ENCODE measurements at regions not wholly inside any gene's neighbourhood (a gene's known extent, or its start where the extent isn't known, plus 50 kb on each side); places are given as distances from the start of the nearest gene placed in this dataset.

DNA sequence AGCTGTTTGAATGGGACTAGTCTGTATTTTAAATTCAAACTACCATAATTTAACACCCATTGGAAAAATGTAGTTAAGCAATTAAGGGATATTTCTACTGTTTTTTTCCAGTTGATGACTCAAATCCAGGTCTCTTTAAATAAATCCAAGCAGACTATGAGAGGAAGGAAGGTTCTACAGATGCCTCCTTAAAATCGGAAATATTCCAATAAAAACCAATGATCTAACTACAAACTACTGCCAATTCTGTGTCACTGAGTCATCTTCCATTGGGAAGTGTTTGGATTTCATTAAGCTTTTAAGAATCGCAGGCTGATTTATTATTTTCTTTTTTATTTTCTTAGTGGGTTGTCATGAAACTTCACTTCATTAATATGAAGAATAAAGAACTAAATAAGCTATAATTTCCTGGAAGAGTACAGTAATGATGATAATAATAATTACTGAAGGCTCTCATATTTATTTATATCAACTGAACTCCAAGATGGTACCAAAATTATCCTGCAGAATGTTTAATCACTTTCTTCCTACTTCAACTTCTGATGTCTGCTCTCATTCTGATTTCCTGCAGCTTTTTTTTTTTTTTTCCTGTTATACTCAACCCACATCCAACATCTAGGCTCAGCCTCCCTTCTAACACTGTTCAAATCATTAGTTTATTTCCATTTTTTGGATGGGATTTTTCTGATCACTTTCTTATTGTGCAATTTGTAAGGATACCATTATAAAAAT, 166.3 kb upstream of the FN1 start:
- no peak for DNase-seq (ENCODE audit: low spot score)
- intact Hi-C loops (cut with DNase I), result loop anchor here (10.0 kb wide), 1 partner anchor 137 kb away; no protein-coding TSS in a partner anchor

DNA sequence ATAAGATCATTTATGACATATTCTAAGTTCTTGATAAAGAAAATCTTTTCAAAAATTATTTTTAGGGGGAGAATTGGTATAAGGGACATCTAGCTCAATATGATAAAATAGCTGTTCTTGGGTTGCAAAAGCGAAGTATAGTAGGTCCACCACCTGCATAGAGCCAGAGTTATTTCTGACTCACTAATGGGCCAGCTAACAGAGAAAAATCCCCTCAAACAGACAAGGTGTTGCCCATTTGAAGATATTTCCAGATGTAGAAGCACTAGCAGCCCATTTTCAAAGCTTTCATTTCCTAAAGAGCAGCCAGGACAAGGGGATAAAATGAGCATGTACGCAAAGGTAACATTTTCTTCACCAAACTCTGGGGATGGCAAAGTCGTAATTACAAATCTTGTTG, 165.7 kb upstream of the FN1 start:
- intact Hi-C loops (cut with DNase I), result loop anchor here (10.0 kb wide), 1 partner anchor 137 kb away; no protein-coding TSS in a partner anchor
- no peak for DNase-seq (ENCODE audit: low spot score)

DNA sequence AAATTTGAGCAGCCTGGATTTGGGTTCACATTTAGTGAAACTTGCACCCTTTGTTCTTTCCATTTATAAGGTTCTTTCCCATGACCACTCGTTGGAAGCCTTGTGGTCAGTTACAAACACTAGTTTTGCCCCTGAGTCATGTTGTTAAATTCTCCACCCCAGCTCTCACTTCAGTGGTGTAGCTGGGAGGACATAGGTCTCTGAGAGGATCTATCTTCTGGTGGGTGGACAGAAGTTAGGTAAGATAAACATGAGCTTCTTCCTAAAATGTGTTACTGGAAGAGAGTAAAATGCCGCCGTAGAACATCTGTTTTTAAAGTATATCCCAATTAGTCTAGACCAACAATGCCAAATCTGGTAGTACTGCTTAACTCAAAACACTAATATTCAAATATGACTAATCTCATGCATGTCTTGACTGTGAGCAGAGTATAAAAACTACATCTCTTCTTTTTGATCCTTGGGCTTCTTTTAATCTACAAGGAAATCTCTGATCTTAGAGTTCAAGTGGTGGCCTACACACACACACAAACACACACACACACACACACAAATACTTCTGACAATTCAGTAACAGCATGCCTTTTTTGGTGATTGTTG, 162.6 kb upstream of the FN1 start:
- intact Hi-C loops (cut with DNase I), result no loop called here
- no peak for DNase-seq (ENCODE audit: low spot score)

DNA sequence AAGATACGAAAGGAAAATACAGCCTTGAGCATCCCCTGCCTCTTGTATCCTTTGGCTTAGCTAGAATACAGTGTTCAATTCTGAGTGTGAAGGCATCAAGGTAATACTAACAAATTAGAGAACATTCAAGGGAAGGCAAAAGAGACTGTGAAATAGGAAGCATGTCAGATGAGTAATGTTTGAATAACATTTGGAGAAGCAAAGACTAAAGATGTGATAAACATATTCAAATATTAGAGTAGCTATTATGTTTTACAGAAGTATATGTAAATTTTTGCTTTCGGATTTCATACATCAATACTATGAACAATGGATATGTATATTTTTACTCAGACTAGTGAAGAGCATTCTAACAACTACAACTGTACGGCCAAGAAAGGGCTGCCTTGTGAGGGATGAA, 161.7 kb upstream of the FN1 start:
- no peak for DNase-seq (ENCODE audit: low spot score)
- intact Hi-C loops (cut with DNase I), result no loop called here

DNA sequence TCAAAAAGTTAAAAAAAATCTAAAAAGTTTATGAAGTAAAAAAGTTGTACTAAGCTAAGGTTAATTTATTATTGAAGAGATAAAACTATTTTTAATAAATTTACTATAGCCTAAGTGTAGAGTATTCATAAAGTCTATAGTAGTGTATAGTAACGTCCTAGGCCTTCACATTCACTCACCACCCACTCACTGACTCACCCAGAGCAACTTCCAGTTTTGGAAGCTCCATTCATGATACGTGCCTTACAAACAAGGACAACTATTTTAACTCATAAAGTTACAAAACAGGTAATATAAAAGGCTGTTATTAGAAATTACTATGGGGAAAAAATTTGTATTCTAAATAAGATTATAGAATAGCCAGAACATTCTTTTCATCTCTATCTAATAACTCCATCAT, 158.9 kb upstream of the FN1 start:
- no peak for DNase-seq (ENCODE audit: low spot score)
- intact Hi-C loops (cut with DNase I), result no loop called here

DNA sequence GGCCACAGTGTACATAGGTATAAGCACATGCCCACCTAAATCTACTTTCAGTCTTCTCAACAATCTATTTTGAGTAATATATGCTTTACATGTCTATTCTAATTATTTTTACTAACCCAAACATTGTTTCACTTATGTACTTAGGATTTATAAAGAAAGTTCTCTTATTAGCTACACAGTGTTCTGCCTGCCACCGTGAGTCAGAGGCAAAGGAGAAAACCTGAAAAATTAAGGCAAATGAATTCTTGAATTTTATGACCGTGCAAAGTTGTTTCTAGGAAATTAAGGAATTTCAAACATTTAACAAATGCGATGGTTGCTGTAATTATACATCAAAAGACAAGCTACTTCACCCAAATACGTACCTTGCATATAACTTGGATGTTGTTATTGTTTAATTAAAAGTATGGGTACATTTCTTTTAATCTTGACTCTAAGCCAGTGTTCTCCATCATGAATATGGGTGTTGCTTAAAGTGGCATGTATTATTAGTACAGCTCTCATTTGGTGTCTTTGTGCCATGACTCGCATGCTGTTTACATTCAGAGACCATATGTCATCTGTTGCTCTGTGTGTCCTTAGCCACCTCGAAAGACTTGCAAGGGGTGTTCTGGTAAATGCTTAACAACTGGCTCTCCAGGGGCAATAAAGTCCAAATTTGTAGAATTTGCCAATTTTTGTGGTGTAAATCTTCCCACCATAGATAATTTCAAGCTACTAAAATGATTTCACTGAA, 154.3 kb upstream of the FN1 start:
- no peak for DNase-seq (ENCODE audit: low spot score)
- intact Hi-C loops (cut with DNase I), result no loop called here

DNA sequence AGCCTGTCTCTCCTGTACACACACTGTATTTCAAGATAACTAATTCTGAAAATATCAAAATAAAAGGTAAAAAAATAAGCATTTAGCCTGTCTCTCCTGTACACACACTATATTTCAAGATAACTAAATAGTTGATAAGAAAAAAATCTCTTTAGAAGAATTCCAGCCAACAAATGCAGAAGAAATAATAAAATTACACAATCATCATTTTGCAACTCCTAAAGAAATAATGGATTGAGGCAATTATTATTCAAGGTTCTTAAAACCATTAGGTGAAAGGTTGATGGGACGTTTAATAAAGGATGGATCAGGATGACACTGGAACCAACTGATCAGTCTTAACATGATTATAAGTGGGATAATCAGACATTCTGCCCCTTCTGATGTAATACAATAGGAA, 148.0 kb upstream of the FN1 start:
- DNase-seq (ENCODE audit: low spot score), result no peak
- intact Hi-C loops (cut with DNase I), result no loop called here

DNA sequence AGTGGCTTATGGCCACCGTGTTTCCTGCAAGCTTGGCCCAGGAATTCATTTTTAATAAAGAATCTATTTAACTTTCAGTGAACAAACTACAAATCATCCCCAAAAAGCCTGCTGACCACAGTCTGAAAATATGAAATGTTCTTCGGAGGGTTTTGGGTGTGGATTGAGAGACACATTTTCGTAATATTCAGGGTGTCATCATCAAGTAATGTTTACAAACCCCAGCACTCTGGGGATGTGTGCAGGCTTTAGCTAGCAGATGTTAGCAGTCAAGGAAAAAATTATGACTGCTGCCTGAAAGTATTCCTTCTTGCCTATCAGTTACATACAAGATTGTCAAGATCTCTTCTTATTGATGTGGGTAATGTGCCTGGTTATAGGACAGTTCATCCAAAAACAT, 143.9 kb upstream of the FN1 start:
- intact Hi-C loops (cut with DNase I), result no loop called here
- no peak for DNase-seq (ENCODE audit: low spot score)

DNA sequence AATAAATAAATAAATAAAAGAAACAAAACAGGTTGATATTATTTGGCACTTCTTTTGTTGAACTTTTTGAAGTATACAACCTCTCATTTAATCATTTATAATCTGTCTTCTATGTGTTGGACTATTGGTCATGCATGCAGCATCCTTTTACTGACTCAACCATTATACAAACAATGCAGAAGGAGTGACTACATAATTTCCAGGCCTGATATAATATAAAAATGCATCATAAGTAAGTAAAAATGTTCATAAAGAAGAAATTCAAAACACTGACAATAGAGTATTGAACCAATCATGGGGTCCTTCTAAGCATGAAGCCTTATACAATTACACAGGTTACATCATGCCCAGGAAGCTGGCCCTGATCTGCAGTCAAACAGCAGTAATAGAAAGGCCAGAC, 141.5 kb upstream of the FN1 start:
- intact Hi-C loops (cut with DNase I), result no loop called here
- DNase-seq (ENCODE audit: low spot score), result no peak

DNA sequence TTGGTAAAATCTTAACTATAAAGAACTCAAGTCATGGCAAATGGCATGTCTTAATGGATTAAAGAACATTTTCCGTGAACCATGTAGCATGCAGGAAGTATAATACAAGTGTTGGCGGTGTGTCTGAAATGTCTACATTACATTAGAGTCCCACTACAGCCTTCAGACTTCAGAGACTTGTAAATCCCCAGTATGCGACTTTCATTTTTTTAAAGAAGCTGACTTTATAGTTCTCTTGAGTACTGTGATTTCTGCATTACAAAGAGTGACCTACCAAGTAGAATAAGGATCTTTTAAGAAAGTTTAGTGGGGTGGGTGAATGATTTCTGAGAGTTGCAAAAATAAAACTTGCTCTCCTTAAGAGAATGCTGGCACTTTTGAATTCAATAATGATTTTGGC, 140.7 kb upstream of the FN1 start:
- intact Hi-C loops (cut with DNase I), result no loop called here

DNA sequence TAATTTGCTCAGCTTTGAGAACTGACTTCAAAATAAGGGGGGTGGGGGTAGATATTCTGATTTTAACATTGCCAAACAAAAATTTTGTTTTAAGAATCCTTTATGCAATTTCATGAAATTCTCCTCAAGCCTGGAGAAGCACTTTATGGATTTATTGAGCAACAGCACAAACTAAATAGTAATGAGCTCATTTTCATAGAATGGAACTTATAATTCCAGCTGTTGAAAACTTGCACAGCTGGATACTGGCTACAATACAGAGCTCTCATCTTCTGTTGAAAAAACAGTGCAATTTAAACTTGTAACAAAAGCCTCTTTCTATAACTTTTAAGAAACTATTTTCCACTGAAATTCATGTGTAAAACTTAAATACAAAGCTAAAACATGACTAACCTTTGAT, 137.6 kb upstream of the FN1 start:
- no peak for DNase-seq (ENCODE audit: low spot score)
- intact Hi-C loops (cut with DNase I), result no loop called here

More for the DNA sequence above, 140.7 kb upstream of the FN1 start:
- no peak for DNase-seq (ENCODE audit: low spot score)

DNA sequence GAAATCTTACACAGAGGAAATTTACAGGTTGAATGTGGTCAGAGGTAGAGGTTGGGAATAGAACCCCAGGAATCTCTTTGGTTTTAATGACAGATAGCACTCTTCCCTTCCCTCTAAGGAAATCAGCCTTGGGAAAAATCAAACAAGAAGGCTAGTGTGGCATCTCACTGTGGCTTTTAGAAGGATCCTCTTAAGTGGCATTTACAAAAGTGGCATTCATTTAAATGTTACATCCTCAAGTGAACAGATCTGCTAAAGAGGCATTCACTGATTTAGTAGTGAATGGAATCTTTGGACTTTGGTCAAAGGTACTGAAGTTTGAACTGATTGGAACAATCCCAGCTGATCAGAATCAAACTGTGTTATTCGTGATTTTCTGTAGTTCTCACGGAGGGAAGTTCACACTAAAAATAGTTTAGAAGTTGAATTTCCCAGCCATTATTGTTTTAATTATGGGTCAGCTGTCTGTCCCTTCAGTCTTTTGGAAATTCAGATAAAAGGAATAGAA, 136.5 kb upstream of the FN1 start:
- intact Hi-C loops (cut with DNase I), result no loop called here

DNA sequence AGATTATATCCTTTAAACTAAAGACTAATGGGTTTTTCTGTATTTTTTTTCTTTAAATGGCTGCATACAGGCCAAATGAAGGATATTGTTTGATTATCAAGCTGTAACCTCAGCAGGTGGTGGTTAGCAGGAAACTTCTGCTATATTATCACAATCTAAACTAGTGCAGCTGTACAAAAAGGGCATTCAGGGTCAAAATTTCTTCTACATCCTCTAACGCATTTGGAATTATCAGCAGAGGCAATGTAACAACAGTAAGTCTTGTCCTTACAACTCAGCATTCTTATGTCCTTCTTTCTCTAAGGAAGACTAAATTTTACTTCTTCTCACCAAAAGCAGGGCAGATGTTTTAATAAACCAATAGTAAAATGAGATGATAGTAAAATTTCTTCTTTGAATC, 135.8 kb upstream of the FN1 start:
- intact Hi-C loops (cut with DNase I), result no loop called here
- no peak for DNase-seq (ENCODE audit: low spot score)

More for the DNA sequence above, 136.5 kb upstream of the FN1 start:
- no peak for DNase-seq (ENCODE audit: low spot score)

DNA sequence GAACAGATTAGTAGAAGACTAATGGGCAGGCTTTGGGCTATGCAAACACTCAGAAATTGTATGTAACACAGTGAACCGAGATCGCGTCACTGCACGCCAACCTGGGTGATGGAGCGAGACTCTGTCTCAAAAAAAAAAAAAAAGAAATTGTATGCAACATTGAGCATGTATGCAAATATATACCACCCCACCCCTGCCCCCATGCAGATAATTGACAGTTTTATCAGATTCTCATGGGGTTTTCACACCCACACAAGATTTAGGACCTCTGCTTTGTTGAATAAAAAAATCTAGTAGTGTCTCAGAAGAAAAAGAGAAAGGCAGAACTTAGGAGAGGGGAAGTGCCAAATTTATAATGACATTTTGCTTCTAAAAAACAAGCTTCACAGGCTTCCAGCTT, 131.6 kb upstream of the FN1 start:
- intact Hi-C loops (cut with DNase I), result no loop called here
- no peak for DNase-seq (ENCODE audit: low spot score)

DNA sequence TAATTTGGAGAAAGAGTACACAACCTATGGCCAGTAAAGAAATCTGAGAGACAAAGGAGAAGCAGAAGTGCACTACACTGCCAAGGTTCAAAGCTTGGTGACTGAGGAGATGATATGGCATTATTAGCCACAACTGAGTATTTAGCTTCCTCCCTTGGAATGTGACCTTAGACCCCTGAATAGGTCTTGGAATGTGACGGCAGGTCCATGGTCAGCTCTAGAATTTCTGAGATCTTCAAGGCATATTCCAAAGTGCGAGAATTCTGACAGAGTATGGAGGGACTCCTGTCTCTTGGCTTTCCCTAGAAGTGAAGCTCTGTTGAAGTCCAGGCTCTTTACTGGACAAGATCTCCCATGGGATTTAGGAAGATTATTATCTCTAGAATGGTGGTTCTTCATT, 130.0 kb upstream of the FN1 start:
- intact Hi-C loops (cut with DNase I), result no loop called here
- no peak for DNase-seq (ENCODE audit: low spot score)

DNA sequence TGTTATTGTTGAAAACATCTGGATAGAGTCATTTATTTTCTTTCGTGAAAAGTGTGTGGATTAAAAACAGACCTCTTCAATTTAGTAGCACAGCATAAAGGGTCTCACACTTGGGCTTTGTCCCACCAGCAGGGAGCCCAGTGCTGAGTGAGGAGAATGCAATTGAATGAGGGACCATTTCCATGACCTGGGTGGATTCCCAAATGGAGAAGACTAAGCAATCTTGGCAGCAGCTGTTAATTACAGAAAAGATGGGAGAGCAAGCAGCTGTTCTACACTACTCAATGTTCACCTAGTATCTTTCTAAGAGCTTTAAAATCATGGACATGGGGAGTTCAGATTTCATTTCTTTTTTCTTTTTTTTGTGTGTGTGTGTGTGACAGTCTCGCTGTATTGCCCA, 121.8 kb upstream of the FN1 start:
- DNase-seq (ENCODE audit: low spot score), result no peak
- intact Hi-C loops (cut with DNase I), result no loop called here

DNA sequence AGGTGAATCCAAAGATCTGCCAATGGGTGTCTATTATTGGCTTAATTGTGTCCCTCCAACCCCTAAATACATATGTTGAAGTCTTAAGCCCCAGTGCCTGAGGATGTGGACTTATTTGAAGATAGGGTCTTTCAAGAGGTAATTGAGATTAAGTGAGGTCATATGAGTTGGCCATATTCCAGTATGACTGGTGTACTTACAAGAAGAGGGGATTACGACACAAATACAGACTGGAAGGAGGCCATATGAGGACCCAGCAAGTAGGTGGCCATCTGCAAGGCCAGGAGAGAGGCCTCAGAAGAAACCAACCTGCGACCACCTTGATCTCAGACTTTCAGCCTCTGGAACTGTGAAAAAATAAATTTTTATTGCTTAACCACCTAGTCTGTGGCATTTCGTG, 121.1 kb upstream of the FN1 start:
- intact Hi-C loops (cut with DNase I), result no loop called here
- DNase-seq (ENCODE audit: low spot score), result no peak

DNA sequence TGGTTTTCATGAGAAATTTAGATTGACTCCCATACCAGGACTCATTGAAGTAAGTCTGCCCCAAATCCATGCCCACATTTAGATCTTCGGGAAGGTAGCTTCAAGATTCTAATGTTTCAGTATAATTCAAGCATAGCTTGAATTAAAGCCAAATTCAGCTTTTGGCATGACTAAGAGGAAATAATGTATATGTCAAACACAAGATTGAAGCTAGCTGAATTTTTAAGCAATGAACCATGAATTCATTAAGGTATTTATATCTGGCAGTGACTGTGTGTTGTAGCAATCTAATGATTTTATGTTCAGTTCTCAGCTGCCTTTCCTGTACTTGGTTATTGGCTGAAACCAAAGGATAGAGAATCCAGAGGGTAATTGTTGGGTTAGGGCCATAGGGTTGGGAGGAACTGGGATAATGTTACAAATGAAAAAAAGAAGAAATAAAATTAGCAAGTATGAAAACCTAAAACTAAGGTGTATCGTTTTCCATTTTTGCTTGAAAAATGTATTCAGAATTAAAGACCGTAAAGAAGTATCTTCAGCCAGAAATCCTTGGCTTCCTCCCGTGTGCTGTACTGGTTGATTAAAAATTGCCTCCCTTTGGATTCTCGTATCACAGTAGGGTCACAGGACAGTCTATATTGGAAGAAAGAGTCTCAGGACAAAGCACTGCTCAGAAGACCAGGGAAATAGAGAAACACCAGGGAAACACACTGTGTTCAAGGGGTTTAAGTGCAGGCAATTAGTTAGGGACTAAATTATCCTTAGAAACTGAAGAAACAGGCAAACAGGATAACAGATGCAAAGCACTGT, 119.0 kb upstream of the FN1 start:
- intact Hi-C loops (cut with DNase I), result no loop called here
- no peak for DNase-seq (ENCODE audit: low spot score)

DNA sequence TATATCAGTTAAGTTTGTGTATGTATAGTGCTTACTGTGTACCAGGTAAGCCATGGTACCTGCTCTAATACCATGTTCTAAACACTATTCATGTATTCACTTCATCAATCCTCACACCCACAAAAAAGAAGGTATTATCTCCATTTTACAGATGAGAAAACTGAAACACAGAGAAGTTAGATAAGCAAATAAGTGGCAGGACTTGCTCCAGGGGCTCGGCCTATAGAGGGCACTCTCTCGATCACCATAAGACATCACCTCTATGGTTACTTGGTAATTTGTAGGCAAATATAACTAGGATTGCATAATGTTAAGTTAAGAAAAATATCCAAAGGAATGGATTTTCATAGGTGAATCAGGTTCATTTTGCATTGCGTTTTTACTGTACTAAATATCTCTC, 118.1 kb upstream of the FN1 start:
- no peak for DNase-seq (ENCODE audit: low spot score)
- intact Hi-C loops (cut with DNase I), result no loop called here

DNA sequence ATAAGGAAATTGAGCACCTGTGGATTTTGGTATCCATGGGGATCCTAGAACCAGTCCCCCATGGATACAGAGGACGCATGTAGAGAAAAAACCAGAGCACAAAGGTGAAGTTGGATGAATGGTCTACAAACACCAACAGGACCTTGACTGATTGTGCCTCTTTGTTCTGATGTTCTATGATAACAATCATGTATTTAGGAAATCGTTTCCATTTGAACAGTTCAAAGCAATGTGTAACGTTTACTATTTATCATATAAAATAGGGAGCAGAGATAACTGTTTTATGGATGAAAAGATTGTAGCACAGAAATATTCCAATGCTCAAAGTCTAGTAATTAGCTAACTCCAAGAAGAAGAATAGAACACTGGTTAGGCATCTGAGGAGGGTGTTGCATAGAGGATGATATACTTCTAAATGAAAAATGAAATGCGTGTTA, 116.3 kb upstream of the FN1 start:
- no peak for DNase-seq (ENCODE audit: low spot score)

More for the DNA sequence above, 116.3 kb upstream of the FN1 start:
- intact Hi-C loops (cut with DNase I), result no loop called here

All from cardiac septum (tissue), 1 donor.